K562 (cell line): ENCODE measurements at regions not wholly inside any gene's neighbourhood (a gene's known extent, or its start where the extent isn't known, plus 50 kb on each side); places are given as distances from the start of the nearest gene placed in this dataset.

Source experiments
- ATAC-seq: fragments of 200-7000 bp; cut with Tn5 transposase; 3 replicates; pipeline ENCODE4 v1.9.1; 2020; ENCODE audit warnings: moderate library complexity
- BruUV-seq: library from RNA; stranded (reverse); fragments of 400-500 nt; replicated peaks from 2 replicates; lab custom pipeline; 2021; lab: Mats Ljungman, UMichigan
- CTCF ChIA-PET: fragments of 300-600 bp; formaldehyde crosslinking; extraction: SDS; loops from one replicate; lab custom pipeline; 2021; ENCODE audit warnings: low intra/inter-chr PET ratio; lab: Yijun Ruan, JAX
- POLR2A ChIA-PET: fragments of 300-600, 350-650 bp; sonication (Branson Sonifier 250); formaldehyde crosslinking; extraction: SDS; loops from one replicate; lab custom pipeline; 2021; ENCODE audit warnings: antibody characterized with exemption, inconsistent platforms; lab: Yijun Ruan, JAX
- DNase-seq, 4 experiments: peaks; one replicate each; pipeline versions ENCODE4 v3.0.0 to v3.0.0-alpha.2; 2011 to 2018; ENCODE audit warnings: low spot score in 3 of 4, mixed read lengths in 3 of 4; ENCODE audit errors: extremely low read depth in 1 of 4
- FAIRE-seq: peaks from 2 replicates; lab custom pipeline; 2011; peaks lifted over from hg19 to GRCh38; lab: Jason Lieb, UNC
- H2AFZ ChIP-seq: 2 replicates; pipeline ENCODE4 v1.6.0; 2011; ENCODE audit warnings: low read depth, low read length, control low read depth, inconsistent platforms
- H3K27ac ChIP-seq: fragments of 200-600 bp; 3 replicates; pipeline ENCODE4 v1.8.0; 2011; ENCODE audit warnings: low read depth, mild to moderate bottlenecking, control low read depth, inconsistent platforms, low read length, moderate library complexity, mixed read lengths; ENCODE audit errors: extremely low read depth
- H3K27me3 ChIP-seq, 2 experiments: fragments of 300-600 bp in 1 of 2; 2 replicates in 1 of 2; 3 replicates in 1 of 2; pipeline versions ENCODE4 v1.6.0 to v1.8.0; 2011; ENCODE audit warnings: inconsistent platforms in 2 of 2, low read length in 2 of 2, mild to moderate bottlenecking in 1 of 2, mixed read lengths in 1 of 2, moderate library complexity in 1 of 2; ENCODE audit not compliant: control insufficient read depth in 2 of 2, insufficient read depth in 2 of 2
- H3K36me3 ChIP-seq: fragments of 300-600 bp; 3 replicates; pipeline ENCODE4 v1.8.0; 2011; ENCODE audit warnings: mild to moderate bottlenecking, low read length, inconsistent platforms; ENCODE audit not compliant: control insufficient read depth, insufficient read depth
- H3K4me1 ChIP-seq, 2 experiments: fragments of 200-600 bp in 1 of 2; replicated peaks in 1 of 2; 2 replicates in 1 of 2; 3 replicates in 1 of 2; pipeline versions ENCODE4 v1.5.1 to v1.8.0; 2011; ENCODE audit warnings: inconsistent platforms in 2 of 2, low read length in 2 of 2, mild to moderate bottlenecking in 1 of 2, mixed read lengths in 1 of 2, moderate library complexity in 1 of 2; ENCODE audit not compliant: control insufficient read depth in 2 of 2, insufficient read depth in 2 of 2
- H3K4me2 ChIP-seq: 2 replicates; pipeline ENCODE4 v1.6.1; 2011; ENCODE audit warnings: low read length, control low read depth, inconsistent platforms, mixed read lengths; ENCODE audit not compliant: insufficient read depth
- H3K4me3 ChIP-seq: fragments of 200-600 bp; sonication (generic), shearing (Covaris generic); 2 replicates; pipeline ENCODE4 v1.5.1; 2016; ENCODE audit warnings: control low read depth, inconsistent platforms
- H3K79me2 ChIP-seq: fragments of 200-600 bp; 3 replicates; pipeline ENCODE4 v1.8.0; 2011; ENCODE audit warnings: low read length, inconsistent platforms; ENCODE audit not compliant: control insufficient read depth, insufficient read depth
- H3K9ac ChIP-seq, 2 experiments: 2 replicates each; pipeline versions ENCODE4 v1.6.0 to v1.6.1; 2011; ENCODE audit warnings: low read depth in 2 of 2, low read length in 2 of 2, control low read depth in 1 of 2, inconsistent platforms in 1 of 2, mild to moderate bottlenecking in 1 of 2, mixed read lengths in 1 of 2; ENCODE audit not compliant: insufficient read depth in 1 of 2
- H3K9me1 ChIP-seq: one replicate; pipeline ENCODE4 v1.6.0; 2011; ENCODE audit warnings: inconsistent platforms, mild to moderate bottlenecking, low read length, moderate library complexity; ENCODE audit not compliant: control insufficient read depth, insufficient read depth
- H3K9me3 ChIP-seq: replicated peaks from 2 replicates; pipeline ENCODE4 v1.5.1; 2011; ENCODE audit warnings: low read depth, low read length, inconsistent platforms; ENCODE audit not compliant: control insufficient read depth, insufficient read depth
- H4K20me1 ChIP-seq: replicated peaks from 2 replicates; pipeline ENCODE4 v1.6.1; 2011; ENCODE audit warnings: low read length, inconsistent platforms, mixed read lengths; ENCODE audit not compliant: control insufficient read depth, insufficient read depth
- E2F5 ChIP-seq: sonication (generic); formaldehyde crosslinking; IDR thresholded peaks from 2 replicates; pipeline ENCODE4 v1.8.0; 2022; ENCODE audit warnings: mild to moderate bottlenecking, missing genetic modification reagents
- HLTF ChIP-seq: fragments of 450-650 bp; IDR thresholded peaks from 2 replicates; pipeline ENCODE4 v1.6.1; 2016
- HNRNPK ChIP-seq: fragments of 200-400 bp; formaldehyde crosslinking; IDR thresholded peaks from one replicate; pipeline ENCODE4 v1.6.1; 2018; ENCODE audit warnings: mild to moderate bottlenecking, low read depth, low read length; ENCODE audit not compliant: poor library complexity, severe bottlenecking
- HOMEZ ChIP-seq: fragments of 250-450 bp; sonication (Bioruptor Pico); IDR thresholded peaks from 2 replicates; pipeline ENCODE4 v1.4.0; 2020; ENCODE audit warnings: mild to moderate bottlenecking, moderate library complexity
- MCM5 ChIP-seq: fragments of 450-650 bp; IDR thresholded peaks from 2 replicates; pipeline ENCODE4 v1.6.1; 2016; ENCODE audit warnings: low read depth
- MYNN ChIP-seq, 2 experiments: sonication (generic); formaldehyde crosslinking in 1 of 2; IDR thresholded peaks; 2 replicates each; pipeline versions ENCODE4 v1.5.0 to v1.6.1; 2016 to 2020; ENCODE audit warnings: antibody characterized with exemption in 1 of 2, missing genetic modification reagents in 1 of 2
- NEUROD1 ChIP-seq: fragments of 150-350 bp; IDR thresholded peaks from 2 replicates; pipeline ENCODE4 v1.6.1; 2014; ENCODE audit warnings: borderline replicate concordance, low read length, low read depth; ENCODE audit not compliant: partially characterized antibody
- RBM25 ChIP-seq: fragments of 200-400 bp; formaldehyde crosslinking; IDR thresholded peaks from 2 replicates; pipeline ENCODE4 v1.6.1; 2018; ENCODE audit warnings: low read length, low read depth, moderate library complexity; ENCODE audit not compliant: severe bottlenecking
- ZBTB43 ChIP-seq: sonication (generic); formaldehyde crosslinking; IDR thresholded peaks from 2 replicates; pipeline ENCODE4 v1.8.0; 2023; ENCODE audit warnings: mild to moderate bottlenecking, missing genetic modification reagents
- ZFP91 ChIP-seq: sonication (generic); formaldehyde crosslinking; IDR thresholded peaks from 2 replicates; pipeline ENCODE4 v1.8.0; 2022; ENCODE audit warnings: mild to moderate bottlenecking, missing genetic modification reagents
- ZFX ChIP-seq: sonication (generic); formaldehyde crosslinking; IDR thresholded peaks from 2 replicates; pipeline ENCODE4 v1.8.0; 2022; ENCODE audit warnings: mild to moderate bottlenecking, missing genetic modification reagents, moderate library complexity
- ZNF140 ChIP-seq: fragments of 250-450 bp; sonication (Bioruptor Pico); IDR thresholded peaks from 2 replicates; pipeline ENCODE4 v1.8.0; 2021; ENCODE audit warnings: moderate library complexity, mild to moderate bottlenecking, inconsistent platforms
- ZNF277 ChIP-seq: fragments of 250-450 bp; sonication (Bioruptor Pico); IDR thresholded peaks from 2 replicates; pipeline ENCODE4 v1.8.0; 2022; ENCODE audit warnings: inconsistent platforms, mild to moderate bottlenecking, moderate library complexity, borderline replicate concordance
- ZNF324 ChIP-seq: fragments of 250-450 bp; sonication (Bioruptor Pico); IDR thresholded peaks from 2 replicates; pipeline ENCODE4 v1.4.0; 2020; ENCODE audit warnings: mild to moderate bottlenecking
- ZNF436 ChIP-seq: fragments of 250-450, 450-650 bp; sonication (Bioruptor Pico); formaldehyde crosslinking; IDR thresholded peaks from 2 replicates; pipeline ENCODE4 v1.7.0; 2020; ENCODE audit warnings: mild to moderate bottlenecking
- WGBS: fragments of 100-300 bp; shearing (Covaris generic); methylation state at CpG from one replicate; pipeline ENCODE4 v1.1.6; 2016; ENCODE audit warnings: low coverage, mixed read lengths; ENCODE audit not compliant: insufficient coverage; ENCODE audit errors: missing lambda C conversion rate; 5-methylcytosine and 5-hydroxymethylcytosine counted together
- in situ Hi-C: fragments of 300-500 bp; cut with MboI; formaldehyde crosslinking; loops from 4 replicates; pipeline ENCODE4 v1.15.0; 2018; ENCODE audit warnings: inconsistent platforms, mixed read lengths
- intact Hi-C: fragments of 100-400 bp; cut with micrococcal nuclease; formaldehyde crosslinking; loops from 2 replicates; pipeline ENCODE4 v1.14.2; 2022

GRCh38 chr12:31207799-31208465, 118.0 kb downstream of the SINHCAF start (continued):
- no peak for TF ChIP-seq ZBTB43
- TF ChIP-seq ZNF436 (CRISPR knock-in tag) = no peak
- TF ChIP-seq MYNN (IDR thresholded peaks at IDR 0.05) = no peak
- TF ChIP-seq MYNN (CRISPR knock-in tag; IDR thresholded peaks at IDR 0.05) = no peak
- no peak for TF ChIP-seq RBM25

- Histone ChIP-seq H3K9me3 (no peaks in the 10 kb centered on the region), H3K4me3 (no peak overlapping the region), H2AFZ (no peak overlapping the region), H3K79me2 (no peaks in the 10 kb centered on the region), H3K27me3 (peaks cover 0 to 5% of the 10 kb centered on the region in 2 experiments; a peak in 1 of 5 replicates), H4K20me1 (no peaks in the 10 kb centered on the region), H3K4me1 (no peaks in the 10 kb centered on the region), H3K9me1 (no peaks in the 10 kb centered on the region), H3K36me3 (no peaks in the 10 kb centered on the region), H3K9ac (no peak overlapping the region), H3K4me2 (no peak overlapping the region), H3K27ac (no peak overlapping the region)
- WGBS = 6% methylated on average over 3 of the region's 3 CpGs
- FAIRE-seq (no peak), DNase-seq (no peak), ATAC-seq (no peak)
- POLR2A ChIA-PET = no interaction called here
- in situ Hi-C loops = no loop called here
- BruUV-seq = no TSS peak
- intact Hi-C loops = no loop called here
- CTCF ChIA-PET = no interaction called here
- TF ChIP-seq MCM5 = no peak
- no peak for TF ChIP-seq HOMEZ (CRISPR knock-in tag)
- no peak for TF ChIP-seq ZNF324
- no peak for TF ChIP-seq NEUROD1
- no peak for TF ChIP-seq ZFP91 (CRISPR knock-in tag)
- no peak for TF ChIP-seq ZNF140 (CRISPR knock-in tag)
- TF ChIP-seq E2F5 (CRISPR knock-in tag) = no peak
- no peak for TF ChIP-seq HNRNPK
- TF ChIP-seq HLTF = no peak
- TF ChIP-seq ZFX (CRISPR knock-in tag) = no peak
- no peak for TF ChIP-seq ZNF277 (CRISPR knock-in tag)
Observed at GRCh38 chr12:31210104-31210503, 115.8 kb downstream of the SINHCAF start.
